HEK293 (cell line): ENCODE measurements at regions not wholly inside any gene's neighbourhood (a gene's known extent, or its start where the extent isn't known, plus 50 kb on each side); places are given as distances from the start of the nearest gene placed in this dataset.

Experiments
- GLIS1 ChIP-seq: fragments of 450-650 bp; formaldehyde crosslinking; IDR thresholded peaks from 2 replicates; pipeline ENCODE4 v1.5.1; 2016; ENCODE audit warnings: missing biosample characterization, missing genetic modification characterization
- HOXA7 ChIP-seq: sonication (generic); formaldehyde crosslinking; IDR thresholded peaks from 2 replicates; pipeline ENCODE4 v1.8.1; 2022; ENCODE audit warnings: missing genetic modification reagents, borderline replicate concordance
- YY1 ChIP-seq: fragments of 450-650 bp; formaldehyde crosslinking; IDR thresholded peaks from 2 replicates; pipeline ENCODE4 v1.5.1; 2018; ENCODE audit warnings: missing biosample characterization, missing genetic modification characterization
- ZNF324 ChIP-seq: fragments of 450-650 bp; formaldehyde crosslinking; IDR thresholded peaks from 2 replicates; pipeline ENCODE4 v1.5.1; 2016; ENCODE audit warnings: missing biosample characterization, missing genetic modification characterization
- ZNF416 ChIP-seq: fragments of 450-650 bp; formaldehyde crosslinking; IDR thresholded peaks from 2 replicates; pipeline ENCODE4 v1.5.1; 2016; ENCODE audit warnings: missing biosample characterization, missing genetic modification characterization
- ZNF473 ChIP-seq: fragments of 450-650 bp; formaldehyde crosslinking; IDR thresholded peaks from 2 replicates; pipeline ENCODE4 v1.5.1; 2017; ENCODE audit warnings: missing biosample characterization, missing genetic modification characterization
- ZNF501 ChIP-seq: fragments of 450-650 bp; formaldehyde crosslinking; IDR thresholded peaks from 2 replicates; pipeline ENCODE4 v1.5.1; 2016; ENCODE audit warnings: missing biosample characterization, missing genetic modification characterization
- TF ChIP-seq, protein P1 (sequence below): fragments of 450-650 bp; formaldehyde crosslinking; IDR thresholded peaks from 2 replicates; pipeline ENCODE4 v1.5.1; 2016; ENCODE audit warnings: missing biosample characterization, missing genetic modification characterization
- TF ChIP-seq, protein P2 (sequence below): fragments of 450-650 bp; formaldehyde crosslinking; IDR thresholded peaks from 2 replicates; pipeline ENCODE4 v1.5.1; 2017; ENCODE audit warnings: missing biosample characterization, missing genetic modification characterization
- TF ChIP-seq, protein P3 (sequence below): fragments of 450-650 bp; formaldehyde crosslinking; IDR thresholded peaks from 2 replicates; pipeline ENCODE4 v1.5.1; 2016; ENCODE audit warnings: missing biosample characterization, missing genetic modification characterization
- TF ChIP-seq, protein P4 (sequence below): fragments of 450-650 bp; formaldehyde crosslinking; conservative IDR thresholded peaks from 2 replicates; pipeline ENCODE4 v1.5.1; 2016; ENCODE audit warnings: low read depth, missing biosample characterization, missing genetic modification characterization
- TF ChIP-seq, protein P5 (sequence below): fragments of 450-650 bp; IDR thresholded peaks from 2 replicates; pipeline ENCODE4 v1.5.1; 2018; ENCODE audit warnings: missing biosample characterization, mild to moderate bottlenecking, missing genetic modification characterization
- TF ChIP-seq, protein P6 (sequence below): fragments of 450-650 bp; formaldehyde crosslinking; IDR thresholded peaks from 2 replicates; pipeline ENCODE4 v1.5.1; 2016; ENCODE audit warnings: missing biosample characterization, missing genetic modification characterization
- TF ChIP-seq, protein P7 (sequence below): fragments of 450-650 bp; formaldehyde crosslinking; IDR thresholded peaks from 2 replicates; pipeline ENCODE4 v1.5.1; 2017; ENCODE audit warnings: missing biosample characterization, missing genetic modification characterization

DNA sequence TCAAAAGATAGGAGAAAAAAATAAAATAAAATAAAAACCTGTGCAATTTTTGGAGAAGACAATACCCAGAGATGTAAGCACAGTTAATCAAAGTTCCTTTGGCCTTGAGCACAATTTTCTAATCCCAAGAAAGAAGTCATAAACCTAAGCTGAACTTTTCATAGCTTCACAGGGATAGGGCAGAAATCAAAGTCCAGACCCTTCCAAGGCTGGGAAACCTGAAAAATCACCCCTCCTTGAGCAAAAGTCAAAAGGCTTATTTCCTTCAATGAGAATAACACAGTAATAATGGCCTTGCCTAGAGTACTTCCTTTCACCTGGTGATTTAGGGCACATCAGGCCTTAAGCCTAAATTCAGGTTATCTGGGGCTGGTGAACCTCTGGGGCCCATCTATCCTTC lies 415.0 kb upstream of the BTBD3 start:
- TF ChIP-seq ZNF416 (tag by site-specific recombination): no peak
- TF ChIP-seq, protein P1, sequence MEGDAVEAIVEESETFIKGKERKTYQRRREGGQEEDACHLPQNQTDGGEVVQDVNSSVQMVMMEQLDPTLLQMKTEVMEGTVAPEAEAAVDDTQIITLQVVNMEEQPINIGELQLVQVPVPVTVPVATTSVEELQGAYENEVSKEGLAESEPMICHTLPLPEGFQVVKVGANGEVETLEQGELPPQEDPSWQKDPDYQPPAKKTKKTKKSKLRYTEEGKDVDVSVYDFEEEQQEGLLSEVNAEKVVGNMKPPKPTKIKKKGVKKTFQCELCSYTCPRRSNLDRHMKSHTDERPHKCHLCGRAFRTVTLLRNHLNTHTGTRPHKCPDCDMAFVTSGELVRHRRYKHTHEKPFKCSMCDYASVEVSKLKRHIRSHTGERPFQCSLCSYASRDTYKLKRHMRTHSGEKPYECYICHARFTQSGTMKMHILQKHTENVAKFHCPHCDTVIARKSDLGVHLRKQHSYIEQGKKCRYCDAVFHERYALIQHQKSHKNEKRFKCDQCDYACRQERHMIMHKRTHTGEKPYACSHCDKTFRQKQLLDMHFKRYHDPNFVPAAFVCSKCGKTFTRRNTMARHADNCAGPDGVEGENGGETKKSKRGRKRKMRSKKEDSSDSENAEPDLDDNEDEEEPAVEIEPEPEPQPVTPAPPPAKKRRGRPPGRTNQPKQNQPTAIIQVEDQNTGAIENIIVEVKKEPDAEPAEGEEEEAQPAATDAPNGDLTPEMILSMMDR (tag by site-specific recombination): no peak
- no peak for TF ChIP-seq YY1 (tag by site-specific recombination)
- TF ChIP-seq GLIS1 (tag by site-specific recombination): no peak
- no peak for TF ChIP-seq ZNF473 (tag by site-specific recombination)
- TF ChIP-seq, protein P2, sequence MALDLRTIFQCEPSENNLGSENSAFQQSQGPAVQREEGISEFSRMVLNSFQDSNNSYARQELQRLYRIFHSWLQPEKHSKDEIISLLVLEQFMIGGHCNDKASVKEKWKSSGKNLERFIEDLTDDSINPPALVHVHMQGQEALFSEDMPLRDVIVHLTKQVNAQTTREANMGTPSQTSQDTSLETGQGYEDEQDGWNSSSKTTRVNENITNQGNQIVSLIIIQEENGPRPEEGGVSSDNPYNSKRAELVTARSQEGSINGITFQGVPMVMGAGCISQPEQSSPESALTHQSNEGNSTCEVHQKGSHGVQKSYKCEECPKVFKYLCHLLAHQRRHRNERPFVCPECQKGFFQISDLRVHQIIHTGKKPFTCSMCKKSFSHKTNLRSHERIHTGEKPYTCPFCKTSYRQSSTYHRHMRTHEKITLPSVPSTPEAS (tag by site-specific recombination): no peak
- TF ChIP-seq, protein P3, sequence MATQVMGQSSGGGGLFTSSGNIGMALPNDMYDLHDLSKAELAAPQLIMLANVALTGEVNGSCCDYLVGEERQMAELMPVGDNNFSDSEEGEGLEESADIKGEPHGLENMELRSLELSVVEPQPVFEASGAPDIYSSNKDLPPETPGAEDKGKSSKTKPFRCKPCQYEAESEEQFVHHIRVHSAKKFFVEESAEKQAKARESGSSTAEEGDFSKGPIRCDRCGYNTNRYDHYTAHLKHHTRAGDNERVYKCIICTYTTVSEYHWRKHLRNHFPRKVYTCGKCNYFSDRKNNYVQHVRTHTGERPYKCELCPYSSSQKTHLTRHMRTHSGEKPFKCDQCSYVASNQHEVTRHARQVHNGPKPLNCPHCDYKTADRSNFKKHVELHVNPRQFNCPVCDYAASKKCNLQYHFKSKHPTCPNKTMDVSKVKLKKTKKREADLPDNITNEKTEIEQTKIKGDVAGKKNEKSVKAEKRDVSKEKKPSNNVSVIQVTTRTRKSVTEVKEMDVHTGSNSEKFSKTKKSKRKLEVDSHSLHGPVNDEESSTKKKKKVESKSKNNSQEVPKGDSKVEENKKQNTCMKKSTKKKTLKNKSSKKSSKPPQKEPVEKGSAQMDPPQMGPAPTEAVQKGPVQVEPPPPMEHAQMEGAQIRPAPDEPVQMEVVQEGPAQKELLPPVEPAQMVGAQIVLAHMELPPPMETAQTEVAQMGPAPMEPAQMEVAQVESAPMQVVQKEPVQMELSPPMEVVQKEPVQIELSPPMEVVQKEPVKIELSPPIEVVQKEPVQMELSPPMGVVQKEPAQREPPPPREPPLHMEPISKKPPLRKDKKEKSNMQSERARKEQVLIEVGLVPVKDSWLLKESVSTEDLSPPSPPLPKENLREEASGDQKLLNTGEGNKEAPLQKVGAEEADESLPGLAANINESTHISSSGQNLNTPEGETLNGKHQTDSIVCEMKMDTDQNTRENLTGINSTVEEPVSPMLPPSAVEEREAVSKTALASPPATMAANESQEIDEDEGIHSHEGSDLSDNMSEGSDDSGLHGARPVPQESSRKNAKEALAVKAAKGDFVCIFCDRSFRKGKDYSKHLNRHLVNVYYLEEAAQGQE (tag by site-specific recombination): no peak
- TF ChIP-seq, protein P4, sequence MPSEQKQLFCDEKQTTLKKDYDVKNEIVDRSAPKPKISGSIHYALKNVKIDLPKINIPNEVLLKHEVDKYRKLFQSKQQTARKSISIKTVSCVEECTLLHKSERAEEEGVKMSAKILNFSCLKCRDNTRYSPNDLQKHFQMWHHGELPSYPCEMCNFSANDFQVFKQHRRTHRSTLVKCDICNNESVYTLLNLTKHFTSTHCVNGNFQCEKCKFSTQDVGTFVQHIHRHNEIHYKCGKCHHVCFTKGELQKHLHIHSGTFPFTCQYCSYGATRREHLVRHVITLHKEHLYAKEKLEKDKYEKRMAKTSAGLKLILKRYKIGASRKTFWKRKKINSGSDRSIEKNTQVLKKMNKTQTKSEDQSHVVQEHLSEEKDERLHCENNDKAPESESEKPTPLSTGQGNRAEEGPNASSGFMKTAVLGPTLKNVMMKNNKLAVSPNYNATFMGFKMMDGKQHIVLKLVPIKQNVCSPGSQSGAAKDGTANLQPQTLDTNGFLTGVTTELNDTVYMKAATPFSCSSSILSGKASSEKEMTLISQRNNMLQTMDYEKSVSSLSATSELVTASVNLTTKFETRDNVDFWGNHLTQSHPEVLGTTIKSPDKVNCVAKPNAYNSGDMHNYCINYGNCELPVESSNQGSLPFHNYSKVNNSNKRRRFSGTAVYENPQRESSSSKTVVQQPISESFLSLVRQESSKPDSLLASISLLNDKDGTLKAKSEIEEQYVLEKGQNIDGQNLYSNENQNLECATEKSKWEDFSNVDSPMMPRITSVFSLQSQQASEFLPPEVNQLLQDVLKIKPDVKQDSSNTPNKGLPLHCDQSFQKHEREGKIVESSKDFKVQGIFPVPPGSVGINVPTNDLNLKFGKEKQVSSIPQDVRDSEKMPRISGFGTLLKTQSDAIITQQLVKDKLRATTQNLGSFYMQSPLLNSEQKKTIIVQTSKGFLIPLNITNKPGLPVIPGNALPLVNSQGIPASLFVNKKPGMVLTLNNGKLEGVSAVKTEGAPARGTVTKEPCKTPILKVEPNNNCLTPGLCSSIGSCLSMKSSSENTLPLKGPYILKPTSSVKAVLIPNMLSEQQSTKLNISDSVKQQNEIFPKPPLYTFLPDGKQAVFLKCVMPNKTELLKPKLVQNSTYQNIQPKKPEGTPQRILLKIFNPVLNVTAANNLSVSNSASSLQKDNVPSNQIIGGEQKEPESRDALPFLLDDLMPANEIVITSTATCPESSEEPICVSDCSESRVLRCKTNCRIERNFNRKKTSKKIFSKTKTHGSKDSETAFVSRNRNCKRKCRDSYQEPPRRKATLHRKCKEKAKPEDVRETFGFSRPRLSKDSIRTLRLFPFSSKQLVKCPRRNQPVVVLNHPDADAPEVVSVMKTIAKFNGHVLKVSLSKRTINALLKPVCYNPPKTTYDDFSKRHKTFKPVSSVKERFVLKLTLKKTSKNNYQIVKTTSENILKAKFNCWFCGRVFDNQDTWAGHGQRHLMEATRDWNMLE (tag by site-specific recombination): no peak
- no peak for TF ChIP-seq HOXA7 (CRISPR knock-in tag)
- TF ChIP-seq ZNF324 (tag by site-specific recombination): no peak
- TF ChIP-seq, protein P5, sequence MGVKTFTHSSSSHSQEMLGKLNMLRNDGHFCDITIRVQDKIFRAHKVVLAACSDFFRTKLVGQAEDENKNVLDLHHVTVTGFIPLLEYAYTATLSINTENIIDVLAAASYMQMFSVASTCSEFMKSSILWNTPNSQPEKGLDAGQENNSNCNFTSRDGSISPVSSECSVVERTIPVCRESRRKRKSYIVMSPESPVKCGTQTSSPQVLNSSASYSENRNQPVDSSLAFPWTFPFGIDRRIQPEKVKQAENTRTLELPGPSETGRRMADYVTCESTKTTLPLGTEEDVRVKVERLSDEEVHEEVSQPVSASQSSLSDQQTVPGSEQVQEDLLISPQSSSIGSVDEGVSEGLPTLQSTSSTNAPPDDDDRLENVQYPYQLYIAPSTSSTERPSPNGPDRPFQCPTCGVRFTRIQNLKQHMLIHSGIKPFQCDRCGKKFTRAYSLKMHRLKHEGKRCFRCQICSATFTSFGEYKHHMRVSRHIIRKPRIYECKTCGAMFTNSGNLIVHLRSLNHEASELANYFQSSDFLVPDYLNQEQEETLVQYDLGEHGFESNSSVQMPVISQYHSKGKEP (tag by site-specific recombination): no peak
- TF ChIP-seq, protein P6, sequence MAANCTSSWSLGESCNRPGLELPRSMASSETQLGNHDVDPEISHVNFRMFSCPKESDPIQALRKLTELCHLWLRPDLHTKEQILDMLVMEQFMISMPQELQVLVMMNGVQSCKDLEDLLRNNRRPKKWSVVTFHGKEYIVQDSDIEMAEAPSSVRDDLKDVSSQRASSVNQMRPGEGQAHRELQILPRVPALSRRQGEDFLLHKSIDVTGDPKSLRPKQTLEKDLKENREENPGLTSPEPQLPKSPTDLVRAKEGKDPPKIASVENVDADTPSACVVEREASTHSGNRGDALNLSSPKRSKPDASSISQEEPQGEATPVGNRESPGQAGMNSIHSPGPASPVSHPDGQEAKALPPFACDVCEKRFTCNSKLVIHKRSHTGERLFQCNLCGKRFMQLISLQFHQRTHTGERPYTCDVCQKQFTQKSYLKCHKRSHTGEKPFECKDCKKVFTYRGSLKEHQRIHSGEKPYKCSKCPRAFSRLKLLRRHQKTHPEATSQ: no peak
- TF ChIP-seq ZNF501 (tag by site-specific recombination): no peak
- TF ChIP-seq, protein P7, sequence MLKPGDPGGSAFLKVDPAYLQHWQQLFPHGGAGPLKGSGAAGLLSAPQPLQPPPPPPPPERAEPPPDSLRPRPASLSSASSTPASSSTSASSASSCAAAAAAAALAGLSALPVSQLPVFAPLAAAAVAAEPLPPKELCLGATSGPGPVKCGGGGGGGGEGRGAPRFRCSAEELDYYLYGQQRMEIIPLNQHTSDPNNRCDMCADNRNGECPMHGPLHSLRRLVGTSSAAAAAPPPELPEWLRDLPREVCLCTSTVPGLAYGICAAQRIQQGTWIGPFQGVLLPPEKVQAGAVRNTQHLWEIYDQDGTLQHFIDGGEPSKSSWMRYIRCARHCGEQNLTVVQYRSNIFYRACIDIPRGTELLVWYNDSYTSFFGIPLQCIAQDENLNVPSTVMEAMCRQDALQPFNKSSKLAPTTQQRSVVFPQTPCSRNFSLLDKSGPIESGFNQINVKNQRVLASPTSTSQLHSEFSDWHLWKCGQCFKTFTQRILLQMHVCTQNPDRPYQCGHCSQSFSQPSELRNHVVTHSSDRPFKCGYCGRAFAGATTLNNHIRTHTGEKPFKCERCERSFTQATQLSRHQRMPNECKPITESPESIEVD (tag by site-specific recombination): no peak
